GM18499 (cell line): ENCODE measurements at regions not wholly inside any gene's neighbourhood (a gene's known extent, or its start where the extent isn't known, plus 50 kb on each side); places are given as distances from the start of the nearest gene placed in this dataset.

Source experiments
- ATAC-seq: cut with Tn5 transposase; IDR thresholded peaks from one replicate; pipeline ENCODE4 v1.9.1; 2021; ENCODE audit warnings: moderate number of reproducible peaks; ENCODE audit not compliant: insufficient read depth, unreplicated experiment

GRCh38 chr6:10256113-10256690 lies 158.7 kb downstream of the TFAP2A start:
- no peak for ATAC-seq

- no peak for ATAC-seq
Observed at GRCh38 chr6:10250655-10251220, 164.1 kb downstream of the TFAP2A start.

GRCh38 chr6:10248378-10248843 lies 166.5 kb downstream of the TFAP2A start:
- ATAC-seq = no peak

- no peak for ATAC-seq
Observed at GRCh38 chr6:10237298-10238038, 177.4 kb downstream of the TFAP2A start.

- ATAC-seq = no peak
Observed at GRCh38 chr6:10235344-10235743, 179.5 kb downstream of the TFAP2A start.

- no peak for ATAC-seq
Observed at GRCh38 chr6:10230531-10230930, 184.3 kb downstream of the TFAP2A start.

GRCh38 chr6:10223841-10224240 lies 191.0 kb downstream of the TFAP2A start:
- no peak for ATAC-seq

- no peak for ATAC-seq
Observed at GRCh38 chr6:10221178-10221577, 193.7 kb downstream of the TFAP2A start.

GRCh38 chr6:10219510-10219909 lies 195.4 kb downstream of the TFAP2A start:
- ATAC-seq = no peak

GRCh38 chr6:10217111-10217510 lies 197.8 kb downstream of the TFAP2A start:
- no peak for ATAC-seq

GRCh38 chr6:10215326-10216110 lies 199.4 kb downstream of the TFAP2A start:
- no peak for ATAC-seq

GRCh38 chr6:10210052-10210451 lies 204.8 kb downstream of the TFAP2A start:
- ATAC-seq = no peak

GRCh38 chr6:10205892-10206291 lies 209.0 kb downstream of the TFAP2A start:
- peak; percentile 91 for ATAC-seq

GRCh38 chr6:10205120-10205519 lies 209.8 kb downstream of the TFAP2A start:
- no peak for ATAC-seq

- ATAC-seq = no peak
Observed at GRCh38 chr6:10203651-10204050, 211.2 kb downstream of the TFAP2A start.

GRCh38 chr6:10202581-10202980 lies 212.3 kb downstream of the TFAP2A start:
- ATAC-seq = no peak

GRCh38 chr6:10201606-10202510 lies 213.0 kb downstream of the TFAP2A start:
- no peak for ATAC-seq

- ATAC-seq = no peak
Observed at GRCh38 chr6:10196090-10196489, 218.8 kb downstream of the TFAP2A start.

- ATAC-seq = no peak
Observed at GRCh38 chr6:10194816-10195672, 219.8 kb downstream of the TFAP2A start.
